ENCODE measurements at regions not wholly inside any gene's neighbourhood (a gene's known extent, or its start where the extent isn't known, plus 50 kb on each side); places are given as distances from the start of the nearest gene placed in this dataset.

GRCh38 chr9:86721843-86722705, 225.2 kb downstream of the GAS1 start:
- peak; percentile 85 for DNase-seq

DNA sequence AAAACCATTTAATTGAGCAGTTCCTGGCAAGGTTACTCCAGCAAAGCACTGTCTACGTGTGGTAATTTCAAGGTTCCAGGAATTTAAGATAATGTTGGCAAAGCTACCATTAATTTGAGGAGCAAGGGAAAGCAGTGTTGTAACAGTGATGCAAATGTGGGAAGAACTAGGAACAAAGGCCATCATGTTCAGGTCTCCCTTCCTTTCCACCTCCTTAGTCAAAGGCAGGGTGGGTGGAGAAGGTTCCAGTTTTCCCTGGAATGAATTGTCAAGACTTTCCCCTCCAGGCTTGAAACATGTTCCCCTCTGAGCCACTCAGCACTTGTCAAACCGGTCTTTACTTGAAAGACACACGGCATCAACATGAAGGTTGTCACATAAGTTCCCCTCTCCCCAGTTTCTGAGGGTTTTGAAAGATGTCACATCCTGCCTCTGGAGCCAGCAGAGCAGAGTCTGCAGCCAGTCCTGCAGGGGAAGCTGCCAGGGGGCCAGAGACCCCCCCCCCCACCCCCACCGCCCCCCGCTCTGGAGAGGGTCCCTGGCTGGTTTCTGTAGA, 226.0 kb downstream of the GAS1 start:
- no peak for DNase-seq

DNA sequence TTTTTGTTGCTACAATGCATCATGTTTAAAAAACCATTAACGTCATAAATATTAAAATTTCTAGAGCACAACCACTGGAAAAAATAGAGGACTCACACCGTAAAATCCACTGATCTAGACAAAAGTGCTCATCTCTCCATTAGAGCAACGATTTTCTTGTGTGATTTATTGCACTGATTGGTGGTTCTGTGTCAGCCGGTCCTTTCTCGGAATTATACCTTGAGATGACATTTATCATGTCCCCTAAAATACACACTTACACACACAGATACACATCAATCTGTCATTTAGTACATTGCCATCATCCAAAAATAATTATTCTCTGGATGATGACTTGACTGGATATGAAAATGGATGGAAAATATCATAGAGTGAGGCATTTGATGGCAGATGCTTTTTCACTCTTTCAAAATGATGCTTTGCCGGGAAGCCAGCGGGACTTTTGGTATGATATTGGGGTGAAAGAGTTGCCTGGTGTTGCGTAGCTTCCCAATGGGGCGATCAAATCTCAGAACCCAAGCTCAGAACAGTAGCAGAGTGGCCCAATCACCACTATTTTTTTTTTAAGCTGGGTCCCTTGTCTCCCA, 226.6 kb downstream of the GAS1 start:
- no peak for DNase-seq

DNA sequence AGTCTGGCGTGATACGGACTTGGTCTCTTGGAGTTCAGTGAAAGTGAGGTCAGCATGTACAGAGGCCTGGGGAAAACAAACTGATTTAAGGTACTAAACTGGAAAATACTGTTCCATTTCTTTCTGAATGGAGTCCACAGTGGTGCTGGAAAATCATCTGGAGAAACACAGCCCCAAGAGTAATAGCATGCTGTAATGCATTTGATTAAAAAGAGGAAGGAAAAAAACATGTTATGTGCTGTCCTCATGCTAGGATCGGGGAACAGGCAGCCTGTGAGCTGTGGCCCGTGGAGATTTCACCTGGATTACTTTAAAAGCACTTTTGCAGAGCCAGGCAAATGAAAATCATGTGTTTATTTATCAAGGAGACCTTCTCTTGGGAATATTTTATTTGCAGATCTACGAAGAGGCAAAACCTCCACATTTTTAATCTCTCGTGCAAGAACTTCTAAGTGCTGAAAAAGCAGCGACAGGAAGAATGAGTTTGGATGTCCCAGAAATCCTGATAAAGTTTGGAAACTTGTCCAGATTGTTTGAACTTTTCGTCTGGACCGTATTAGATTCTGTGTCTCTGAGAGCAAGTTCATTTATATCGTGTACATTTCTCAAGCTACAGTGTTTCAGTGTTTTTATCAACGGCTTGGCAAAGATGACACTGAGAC, 228.8 kb downstream of the GAS1 start:
- no peak for DNase-seq

GRCh38 chr9:86716326-86716922, 230.9 kb downstream of the GAS1 start:
- DNase-seq, result no peak

DNA sequence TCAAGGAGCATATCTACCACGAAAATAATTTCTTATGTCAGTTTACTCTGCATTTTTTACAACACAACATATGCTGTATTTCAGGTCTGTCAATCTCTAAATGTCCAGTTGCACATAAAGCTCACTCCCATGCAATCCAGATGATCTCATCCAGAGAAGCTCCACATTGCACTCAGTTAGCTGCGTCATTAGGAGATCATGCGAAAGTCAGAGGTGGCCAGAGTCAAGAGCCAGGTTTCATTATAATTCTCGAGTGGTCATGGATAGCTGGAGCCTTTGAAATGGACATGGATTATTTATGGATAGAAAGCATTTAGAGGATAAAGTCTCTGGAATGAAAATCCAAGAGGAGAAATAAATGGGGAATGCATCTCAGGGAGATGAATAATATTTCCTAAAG, 232.3 kb downstream of the GAS1 start:
- DNase-seq, result peak; percentile 73

DNA sequence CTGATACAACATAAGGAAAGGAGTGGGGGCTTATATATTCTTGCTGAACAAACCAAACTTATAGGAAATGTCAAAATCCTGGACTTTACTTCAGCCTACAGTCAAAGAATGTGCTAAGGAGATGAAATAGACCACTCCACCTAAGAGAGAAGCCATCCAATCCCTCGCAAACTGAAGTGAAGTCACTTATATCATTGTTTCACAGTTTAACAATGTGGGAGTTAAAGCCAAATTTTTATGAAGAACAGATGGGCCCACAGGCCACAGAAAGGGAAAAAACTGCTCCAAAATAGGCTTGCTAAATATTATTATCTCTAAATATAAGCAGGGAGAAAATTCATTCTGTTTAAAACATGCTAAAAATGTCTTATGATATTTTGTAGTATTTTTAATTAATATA, 233.3 kb downstream of the GAS1 start:
- DNase-seq, result no peak

- no peak for DNase-seq
Measured at GRCh38 chr9:86713470-86713869, 233.8 kb downstream of the GAS1 start.

- no peak for DNase-seq
Measured at GRCh38 chr9:86708918-86709835, 238.1 kb downstream of the GAS1 start.

GRCh38 chr9:86707932-86708510, 239.3 kb downstream of the GAS1 start:
- no peak for DNase-seq

- no peak for DNase-seq
Measured at GRCh38 chr9:86706391-86706790, 240.9 kb downstream of the GAS1 start.

DNA sequence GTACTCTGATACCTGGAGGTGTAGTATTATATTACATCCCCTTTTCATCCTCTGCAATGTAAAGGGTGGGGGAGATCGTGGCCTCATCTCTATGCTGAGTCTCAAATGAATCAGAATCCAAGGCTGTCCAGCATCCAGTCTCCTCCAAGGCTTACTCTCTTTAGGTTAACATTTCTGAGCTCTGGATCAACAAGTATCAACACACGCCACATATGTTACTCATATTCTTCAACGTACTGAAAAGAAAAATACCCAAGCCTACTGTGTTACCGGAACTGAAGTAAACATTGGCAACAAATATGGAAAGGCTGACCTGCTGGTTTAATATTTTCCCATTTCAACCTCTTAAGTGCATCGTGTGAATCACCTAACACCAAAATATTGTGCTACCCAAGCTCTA, 241.8 kb downstream of the GAS1 start:
- DNase-seq, result no peak

DNA sequence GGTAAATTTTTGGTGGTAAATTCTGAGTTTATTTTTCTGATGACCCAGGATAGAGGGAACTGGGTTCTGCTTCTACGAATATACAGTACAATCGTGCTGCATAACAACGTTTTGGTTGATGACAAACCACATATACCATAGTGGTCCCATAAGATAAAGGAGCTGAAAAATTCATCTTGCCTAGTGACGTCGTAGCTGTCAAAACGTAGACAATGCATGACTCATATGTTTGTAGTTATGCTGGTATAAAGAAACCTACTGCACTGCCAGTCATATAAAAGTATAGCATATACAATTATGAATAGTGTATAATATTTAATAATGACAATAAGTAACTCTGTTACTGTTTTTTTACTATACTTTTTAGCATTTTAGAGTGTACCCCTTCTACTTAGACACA, 244.0 kb downstream of the GAS1 start:
- DNase-seq, result no peak

GRCh38 chr9:86700629-86701028, 246.7 kb downstream of the GAS1 start:
- peak; percentile 92 for DNase-seq

DNA sequence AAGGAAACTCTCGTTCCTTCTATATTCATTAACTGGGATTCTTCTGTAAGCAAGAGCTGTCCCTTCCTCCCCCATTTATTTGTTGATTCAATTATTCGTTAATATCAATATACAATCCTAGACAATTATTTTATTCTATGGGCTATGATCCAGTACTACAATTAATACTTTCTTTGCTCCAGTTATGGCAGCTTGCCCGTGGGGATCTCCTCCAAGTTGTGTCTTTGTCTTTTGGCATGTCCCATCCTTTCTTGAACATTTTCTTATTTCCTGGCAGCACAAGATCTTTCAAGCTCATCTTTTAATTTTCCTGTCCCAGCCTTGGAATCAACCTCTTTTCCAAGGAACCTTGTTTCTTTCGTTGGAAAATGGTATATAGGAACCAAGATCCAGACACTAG, 249.3 kb downstream of the GAS1 start:
- DNase-seq, result no peak

DNA sequence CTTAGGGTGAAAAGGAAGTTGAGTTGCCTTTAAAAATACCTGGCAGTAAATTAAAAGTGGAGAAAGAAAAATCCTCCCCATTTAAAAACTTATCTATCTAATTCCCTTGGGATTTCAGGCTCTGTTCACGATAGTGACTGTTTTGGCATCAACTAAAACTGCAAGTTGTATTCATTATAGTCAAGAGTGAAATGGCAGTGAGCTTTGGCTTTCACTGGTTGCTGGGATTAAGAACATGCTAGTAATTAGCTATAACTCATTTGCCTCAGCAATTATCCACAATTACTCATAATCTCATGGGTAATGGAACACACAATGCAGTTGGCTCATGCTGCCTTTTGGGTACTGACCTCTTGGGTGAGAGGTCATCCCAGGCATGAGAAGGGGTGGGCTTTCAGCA, 250.1 kb downstream of the GAS1 start:
- DNase-seq, result no peak

- no peak for DNase-seq
Measured at GRCh38 chr9:86695910-86696424, 251.3 kb downstream of the GAS1 start.

DNA sequence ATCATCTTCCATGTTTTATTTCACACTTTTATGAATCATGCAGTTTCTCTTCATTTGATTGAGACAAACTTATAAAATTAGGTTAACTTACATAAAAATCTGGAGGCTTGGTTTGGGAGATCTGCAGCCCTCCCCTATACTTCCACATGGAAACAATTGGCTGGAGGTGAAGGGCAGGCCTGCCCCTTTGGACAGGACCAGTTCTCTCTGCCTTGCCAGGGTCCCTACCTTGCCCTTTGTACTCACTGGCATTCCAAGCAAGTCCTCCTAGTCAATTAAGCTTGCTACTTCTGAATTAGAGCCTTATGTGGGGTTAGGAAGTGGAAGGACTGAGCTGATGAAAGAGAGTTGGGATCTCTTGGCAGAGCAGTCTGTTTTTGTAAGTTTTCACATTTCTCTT, 257.3 kb downstream of the GAS1 start:
- DNase-seq, result no peak

GRCh38 chr9:86687788-86688187, 259.5 kb downstream of the GAS1 start:
- DNase-seq, result no peak

GRCh38 chr9:86685556-86685955, 261.8 kb downstream of the GAS1 start:
- DNase-seq, result no peak

- DNase-seq, result no peak
Measured at GRCh38 chr9:86684148-86684547, 263.2 kb downstream of the GAS1 start.

- no peak for DNase-seq
Measured at GRCh38 chr9:86682240-86682639, 265.1 kb downstream of the GAS1 start.
